Stimulated activated CD4-positive, alpha-beta T cell treated with anti-CD3 and anti-CD28 coated beads, Interleukin-4, amount 100 ng/mL, for 24 hours (primary cell): ENCODE measurements at regions not wholly inside any gene's neighbourhood (a gene's known extent, or its start where the extent isn't known, plus 50 kb on each side); places are given as distances from the start of the nearest gene placed in this dataset.

Source experiments
- DNase-seq: peaks from one replicate; pipeline ENCODE4 v3.0.0-alpha.2; 2020

DNA sequence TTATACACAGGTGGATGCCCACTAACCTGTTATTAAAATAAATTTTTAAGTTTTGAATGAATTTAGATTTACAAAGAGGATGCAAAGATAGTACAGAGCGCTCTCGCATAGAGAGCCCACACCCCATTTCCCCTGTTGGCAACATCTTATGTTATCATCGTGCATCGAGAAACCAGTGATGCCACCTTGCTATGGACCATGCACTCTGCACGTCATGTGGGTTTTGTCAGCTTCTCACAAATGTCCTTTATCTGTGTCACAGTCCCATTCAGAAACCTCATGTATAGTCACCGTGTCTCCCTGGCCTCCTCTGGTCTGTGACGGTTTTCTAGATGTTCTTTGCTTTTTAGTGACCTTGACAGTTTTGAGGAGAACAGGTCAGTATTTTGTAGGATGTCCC lies 60.0 kb downstream of the ING1 start:
- DNase-seq: no peak

- DNase-seq: no peak
Measured at GRCh38 chr13:110774051-110774450, 60.6 kb downstream of the ING1 start.

DNA sequence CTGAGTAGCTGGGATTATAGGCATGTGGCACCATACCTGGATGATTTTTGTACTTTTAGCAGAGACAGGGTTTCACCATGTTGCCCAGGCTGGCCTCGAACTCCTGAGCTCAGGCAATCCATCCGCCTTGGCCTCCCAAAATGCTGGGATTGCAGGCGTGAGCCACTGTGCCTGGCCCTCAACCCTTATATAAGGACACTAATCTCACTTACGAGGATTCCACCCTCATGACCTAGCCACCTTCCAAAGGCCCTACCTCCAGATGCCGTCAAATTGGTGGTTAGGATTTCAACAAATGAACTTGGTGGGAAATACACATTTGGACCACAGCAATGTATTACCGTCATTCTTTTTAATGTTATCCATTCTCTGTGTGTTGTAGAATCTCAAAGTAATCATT lies 61.0 kb downstream of the ING1 start:
- no peak for DNase-seq

GRCh38 chr13:110775576-110775975 lies 62.1 kb downstream of the ING1 start:
- DNase-seq: no peak

DNA sequence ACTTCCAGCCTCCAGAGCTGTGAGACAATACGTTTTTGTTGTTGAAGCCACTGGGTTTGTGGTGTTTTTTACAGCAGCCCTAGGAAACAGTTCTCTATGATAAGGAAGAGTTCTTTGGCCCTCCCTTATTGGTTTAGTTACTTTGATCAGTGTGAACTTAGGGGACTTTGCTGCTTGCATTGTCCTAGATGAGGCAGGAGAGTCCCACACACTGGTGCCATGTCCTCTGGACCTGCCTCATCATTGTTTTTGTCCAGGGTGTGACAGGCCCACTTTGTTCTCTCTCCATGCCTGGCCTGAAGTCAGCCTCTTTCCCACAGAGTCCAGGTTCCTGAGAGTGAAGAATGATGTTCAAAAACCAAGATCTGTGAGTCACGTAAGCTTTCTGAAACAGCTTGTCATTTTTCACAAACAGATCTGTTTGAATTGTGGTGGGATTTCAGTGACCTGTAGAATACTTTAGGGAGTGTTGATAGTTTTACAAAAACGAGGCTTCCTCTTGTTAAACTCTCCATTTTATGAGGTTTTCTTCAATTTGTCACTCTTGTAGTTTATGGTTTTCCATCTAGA lies 63.8 kb downstream of the ING1 start:
- DNase-seq: no peak

DNA sequence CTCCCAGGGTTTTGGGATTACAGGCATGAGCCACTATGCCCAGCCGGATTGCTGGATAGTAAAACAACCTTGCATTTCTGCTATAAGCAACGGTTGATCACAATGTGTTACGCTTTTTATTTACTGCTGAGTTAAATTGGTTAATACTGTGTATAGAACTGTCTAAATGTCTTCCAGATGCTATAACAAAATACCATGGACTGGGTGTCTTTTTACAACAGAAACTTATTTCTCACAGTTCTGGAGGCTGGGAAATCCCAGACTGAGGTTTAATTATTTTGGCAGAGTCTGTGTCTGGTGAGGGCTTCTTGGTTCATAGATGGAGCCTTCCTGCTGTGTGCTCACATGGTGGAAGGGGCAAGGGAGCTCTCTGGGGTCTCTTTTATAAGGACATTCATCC lies 65.5 kb downstream of the ING1 start:
- DNase-seq: no peak

DNA sequence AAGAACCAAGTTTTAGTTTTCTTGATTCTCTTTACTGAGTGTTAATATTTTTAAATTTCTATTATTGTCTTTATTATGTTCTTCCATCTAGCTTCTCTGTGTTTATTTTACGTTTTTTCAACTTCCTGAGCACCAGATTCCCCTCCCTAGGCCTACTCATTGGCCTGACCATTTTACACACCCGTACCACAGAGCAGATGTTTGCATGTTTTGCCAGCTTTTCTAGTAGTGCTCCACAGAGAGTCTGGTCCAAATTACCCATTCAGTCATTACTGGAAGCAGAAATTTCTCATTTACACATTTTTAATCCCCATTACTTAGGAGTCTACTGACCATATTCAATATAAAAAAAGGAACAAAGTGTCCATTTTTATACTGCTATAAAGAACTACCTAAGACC lies 66.9 kb downstream of the ING1 start:
- DNase-seq: no peak

- DNase-seq: no peak
Measured at GRCh38 chr13:110782185-110782584, 68.7 kb downstream of the ING1 start.

DNA sequence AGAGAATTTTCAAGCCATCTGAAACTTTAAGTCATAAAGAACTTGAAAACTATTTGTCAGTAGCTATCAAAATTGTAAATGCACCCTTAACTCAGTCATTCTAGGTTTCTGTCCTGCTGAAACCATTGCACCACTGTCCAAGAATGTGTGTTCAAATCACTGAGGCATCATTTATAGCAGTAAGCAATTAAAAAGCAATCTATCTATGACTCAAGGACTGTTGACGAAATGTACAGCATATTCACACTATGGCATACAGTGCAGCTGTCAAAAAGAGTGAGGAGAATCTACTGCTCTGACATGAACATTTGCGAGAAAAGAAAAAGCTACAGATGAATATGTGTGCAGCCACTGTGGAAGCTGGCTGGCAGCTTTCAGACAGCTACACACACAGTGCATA lies 71.2 kb downstream of the ING1 start:
- no peak for DNase-seq

GRCh38 chr13:110788778-110789177 lies 75.3 kb downstream of the ING1 start:
- no peak for DNase-seq

GRCh38 chr13:110789871-110790270 lies 76.4 kb downstream of the ING1 start:
- DNase-seq: no peak

DNA sequence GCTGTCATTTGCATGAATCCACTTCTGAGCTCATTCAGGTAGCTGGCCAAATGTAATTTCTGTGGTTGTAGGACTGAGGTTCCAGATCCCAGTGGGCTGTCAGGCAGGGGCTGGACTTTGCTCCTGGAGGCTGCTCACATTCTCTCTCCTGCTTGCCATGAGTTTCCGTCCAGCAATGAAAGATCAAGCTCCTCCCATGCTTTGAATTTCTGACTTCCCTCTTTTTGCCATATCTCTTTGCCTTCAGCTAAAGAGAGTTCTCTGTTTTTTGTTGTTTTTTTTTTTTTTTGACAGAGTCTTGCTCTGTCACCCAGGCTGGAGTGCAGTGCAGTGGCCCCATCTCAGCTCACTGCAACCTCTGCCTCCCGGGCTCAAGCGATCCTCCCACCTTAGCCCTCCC lies 76.9 kb downstream of the ING1 start:
- no peak for DNase-seq

- no peak for DNase-seq
Measured at GRCh38 chr13:110794209-110794608, 80.7 kb downstream of the ING1 start.

DNA sequence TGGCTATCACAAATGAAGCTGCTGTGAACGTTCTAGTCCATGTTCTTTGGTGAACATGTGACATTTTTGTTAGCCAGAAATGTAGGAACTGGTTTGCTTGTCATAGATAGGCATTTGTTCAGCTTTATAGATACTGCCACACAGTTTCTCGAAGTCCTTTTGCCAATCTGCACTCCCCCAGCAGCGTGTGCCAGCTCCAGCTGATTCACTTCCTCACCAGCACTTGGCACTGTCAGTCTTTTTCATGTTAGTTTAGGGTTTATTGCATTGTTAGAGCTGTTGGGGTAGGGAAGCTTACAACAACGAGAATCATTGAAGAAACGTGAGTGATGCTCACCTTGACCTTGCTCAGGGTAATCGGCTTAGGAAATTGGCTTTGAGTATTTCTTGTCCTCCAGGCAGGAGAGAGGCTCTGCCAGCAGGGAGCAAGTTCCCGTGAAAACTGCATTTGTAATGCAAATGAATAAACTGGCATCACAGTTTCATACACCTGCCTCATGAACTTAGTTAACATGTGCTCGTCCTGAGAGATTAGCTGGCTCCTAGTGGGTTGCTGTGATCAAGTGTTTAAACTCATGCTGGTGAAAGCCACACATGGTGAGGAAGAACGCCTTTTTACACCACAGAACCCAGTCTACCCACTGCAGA lies 83.9 kb downstream of the ING1 start:
- no peak for DNase-seq

- DNase-seq: no peak
Measured at GRCh38 chr13:110798081-110798994, 84.8 kb downstream of the ING1 start.

- no peak for DNase-seq
Measured at GRCh38 chr13:110799246-110800236, 86.0 kb downstream of the ING1 start.

DNA sequence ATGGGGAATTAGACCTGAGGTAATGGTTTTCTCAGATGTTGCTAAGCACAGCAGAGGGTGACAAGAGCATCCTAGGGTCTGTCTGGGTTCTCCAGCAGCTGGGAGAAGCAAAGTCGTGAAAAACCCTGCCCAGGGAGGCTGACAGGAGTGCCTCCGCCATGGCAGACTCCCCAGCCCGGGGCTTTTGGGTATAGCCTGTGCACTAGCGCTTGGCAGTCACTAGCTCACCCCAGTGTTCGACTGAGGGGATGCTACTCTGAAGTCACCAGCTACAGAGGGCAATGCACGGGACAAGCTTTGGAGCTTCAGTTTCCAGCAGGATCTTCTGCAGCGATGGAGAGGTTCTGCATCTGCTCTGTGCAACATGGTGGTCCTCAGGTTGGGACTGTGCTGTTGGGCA lies 87.5 kb downstream of the ING1 start:
- no peak for DNase-seq

DNA sequence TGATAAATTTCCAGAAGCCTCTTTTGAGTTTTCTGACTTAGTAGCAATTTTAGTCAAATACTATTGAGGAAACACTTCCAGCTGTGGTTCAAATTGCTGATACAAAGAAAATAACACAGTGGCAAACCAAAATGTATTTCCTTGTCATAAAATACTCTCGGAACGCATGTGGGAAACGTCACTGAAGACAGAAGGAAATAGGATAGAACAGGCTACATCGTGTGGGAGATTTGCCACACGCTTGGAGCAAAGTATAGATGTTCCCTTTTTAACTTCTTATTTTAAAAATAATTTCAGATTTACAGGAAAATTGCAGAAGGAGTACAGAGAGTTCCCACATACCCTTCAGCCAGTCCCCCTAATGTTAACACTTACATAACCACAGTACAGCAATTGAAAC lies 88.8 kb downstream of the ING1 start:
- no peak for DNase-seq

GRCh38 chr13:110806636-110807035 lies 93.1 kb downstream of the ING1 start:
- DNase-seq: no peak

DNA sequence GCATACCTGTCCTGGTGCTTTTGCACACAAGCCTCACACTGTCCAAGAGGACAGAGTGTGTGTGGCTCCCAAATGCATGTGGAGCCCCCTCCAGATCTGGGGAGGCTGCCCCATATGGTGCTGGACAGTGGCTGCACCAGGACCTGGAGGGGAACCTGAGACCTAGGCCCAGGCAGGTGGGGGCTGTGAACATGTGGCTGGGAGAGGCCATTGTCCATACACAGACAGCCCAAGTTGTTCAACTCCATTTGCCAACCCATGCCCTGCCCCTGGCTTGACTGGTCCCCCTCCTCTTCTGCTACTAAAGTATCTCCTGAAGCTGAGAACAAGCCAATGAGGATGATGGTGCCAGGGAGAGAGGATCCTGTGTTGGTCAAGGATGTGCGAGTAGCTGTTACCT lies 94.0 kb downstream of the ING1 start:
- DNase-seq: no peak

- DNase-seq: no peak
Measured at GRCh38 chr13:110808138-110808537, 94.6 kb downstream of the ING1 start.

- no peak for DNase-seq
Measured at GRCh38 chr13:110809871-110810486, 96.5 kb downstream of the ING1 start.
